ENCODE measurements at regions not wholly inside any gene's neighbourhood (a gene's known extent, or its start where the extent isn't known, plus 50 kb on each side); places are given as distances from the start of the nearest gene placed in this dataset.

DNA sequence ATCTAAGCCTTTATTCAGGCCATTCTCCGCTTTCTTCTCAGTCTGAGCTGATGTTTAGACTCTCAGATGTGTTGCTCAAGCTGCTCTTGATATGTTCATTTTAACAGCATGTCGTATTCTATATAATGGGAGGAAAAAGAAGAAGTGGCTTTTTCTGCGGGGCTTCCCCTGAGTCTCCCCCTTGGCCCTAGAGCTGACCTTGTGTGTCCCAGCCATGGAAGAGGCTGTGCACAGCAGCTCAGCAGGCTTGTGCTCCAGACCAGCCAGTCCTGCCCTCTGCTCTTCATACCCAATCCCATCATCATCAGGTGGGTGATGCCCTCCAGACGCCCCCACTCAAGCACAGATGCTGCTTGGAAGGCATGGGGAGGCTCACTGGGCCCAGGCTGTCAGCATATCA is 155.1 kb upstream of the CELF4 start:
- Mint-ChIP-seq H3K27ac (no peak overlapping the region), H3K36me3 (ENCODE audit: low read depth) (no peaks in the 10 kb centered on the region), H3K4me3 (no peak overlapping the region), H3K27me3 (no peaks in the 10 kb centered on the region), H3K4me1 (ENCODE audit: low read depth) (peaks cover 8% of the 10 kb centered on the region), H3K9me3 (no peaks in the 10 kb centered on the region)
- intact Hi-C loops (cut with micrococcal nuclease) = no loop called here

- Mint-ChIP-seq H3K4me1 (ENCODE audit: low read depth) (peaks cover 8% of the 10 kb centered on the region), H3K27me3 (no peaks in the 10 kb centered on the region), H3K9me3 (no peaks in the 10 kb centered on the region), H3K27ac (no peak overlapping the region), H3K4me3 (no peak overlapping the region), H3K36me3 (ENCODE audit: low read depth) (no peaks in the 10 kb centered on the region)
- intact Hi-C loops (cut with micrococcal nuclease) = no loop called here
These were observed 152.1 kb upstream of the CELF4 start for GRCh38 chr18:37717656-37718055.

DNA sequence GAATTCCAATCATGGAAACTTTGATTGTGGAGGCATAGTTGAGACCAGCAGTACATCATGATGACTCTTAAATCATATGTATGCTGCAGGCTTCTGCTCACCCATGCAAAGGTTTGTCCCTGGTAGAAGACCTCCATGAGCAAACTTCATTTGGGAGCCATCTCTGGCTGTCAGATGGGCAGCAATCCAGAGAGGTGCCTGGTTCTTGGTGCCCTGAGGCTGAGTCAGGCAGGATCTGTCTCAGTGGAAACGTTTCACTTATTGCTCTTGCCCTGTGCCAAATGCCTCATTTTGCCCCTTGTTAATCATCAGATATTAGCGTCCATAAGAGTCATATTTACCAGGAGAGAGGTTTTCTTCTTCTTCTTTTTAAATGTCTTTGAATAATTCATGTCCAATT is 151.5 kb upstream of the CELF4 start:
- H3K27ac Mint-ChIP-seq = no peak overlapping the region
- intact Hi-C loops (cut with micrococcal nuclease) = no loop called here
- H3K9me3 Mint-ChIP-seq = no peaks in the 10 kb centered on the region
- H3K36me3 Mint-ChIP-seq (ENCODE audit: low read depth) = no peaks in the 10 kb centered on the region
- H3K4me3 Mint-ChIP-seq = no peak overlapping the region
- H3K27me3 Mint-ChIP-seq = no peaks in the 10 kb centered on the region
- H3K4me1 Mint-ChIP-seq (ENCODE audit: low read depth) = peaks cover 8% of the 10 kb centered on the region

DNA sequence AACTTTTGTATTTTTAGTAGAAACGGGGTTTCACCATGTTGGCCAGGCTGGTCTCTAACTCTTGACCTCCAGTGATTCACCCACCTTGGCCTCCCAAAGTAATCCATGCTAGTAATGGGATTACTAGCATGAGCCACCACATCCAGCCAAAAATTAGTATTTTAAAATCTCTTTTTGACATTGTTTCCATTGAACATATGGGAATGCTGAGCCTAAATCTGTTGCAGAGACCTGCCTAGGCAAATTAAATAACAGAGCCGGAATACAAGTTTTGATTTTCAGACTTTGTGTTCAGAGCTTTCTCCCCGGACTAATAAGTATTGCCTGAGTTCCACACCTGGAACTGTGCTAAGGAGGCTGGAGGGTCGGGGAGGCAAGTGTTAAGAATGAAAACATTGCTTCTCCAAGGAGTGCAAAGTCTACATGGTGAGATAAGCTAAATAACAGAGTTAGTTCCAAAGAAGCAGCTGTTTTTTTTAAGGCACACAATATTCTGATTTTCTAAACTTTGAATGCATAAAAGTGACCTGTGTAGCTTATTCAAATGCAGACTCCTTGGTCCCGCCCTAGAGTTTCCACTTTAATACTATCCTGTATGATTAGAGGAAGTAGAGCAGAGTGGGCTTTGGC is 150.6 kb upstream of the CELF4 start:
- H3K4me1 Mint-ChIP-seq (ENCODE audit: low read depth) = no peaks in the 10 kb centered on the region
- H3K9me3 Mint-ChIP-seq = no peaks in the 10 kb centered on the region
- no peaks in the 10 kb centered on the region for H3K27me3 Mint-ChIP-seq
- no peak overlapping the region for H3K27ac Mint-ChIP-seq
- H3K4me3 Mint-ChIP-seq = no peak overlapping the region
- no peaks in the 10 kb centered on the region for H3K36me3 Mint-ChIP-seq (ENCODE audit: low read depth)
- intact Hi-C loops (cut with micrococcal nuclease) = no loop called here

GRCh38 chr18:37714691-37715090 is 149.1 kb upstream of the CELF4 start:
- Mint-ChIP-seq H3K36me3 (ENCODE audit: low read depth) (no peaks in the 10 kb centered on the region), H3K27me3 (no peaks in the 10 kb centered on the region), H3K4me1 (ENCODE audit: low read depth) (no peaks in the 10 kb centered on the region), H3K9me3 (no peaks in the 10 kb centered on the region), H3K4me3 (no peak overlapping the region), H3K27ac (no peak overlapping the region)
- intact Hi-C loops (cut with micrococcal nuclease) = no loop called here

GRCh38 chr18:37712776-37713175 is 147.2 kb upstream of the CELF4 start:
- Mint-ChIP-seq H3K27me3 (no peaks in the 10 kb centered on the region), H3K36me3 (ENCODE audit: low read depth) (no peaks in the 10 kb centered on the region), H3K4me1 (ENCODE audit: low read depth) (no peaks in the 10 kb centered on the region), H3K27ac (no peak overlapping the region), H3K4me3 (no peak overlapping the region), H3K9me3 (no peaks in the 10 kb centered on the region)
- intact Hi-C loops (cut with micrococcal nuclease) = no loop called here

DNA sequence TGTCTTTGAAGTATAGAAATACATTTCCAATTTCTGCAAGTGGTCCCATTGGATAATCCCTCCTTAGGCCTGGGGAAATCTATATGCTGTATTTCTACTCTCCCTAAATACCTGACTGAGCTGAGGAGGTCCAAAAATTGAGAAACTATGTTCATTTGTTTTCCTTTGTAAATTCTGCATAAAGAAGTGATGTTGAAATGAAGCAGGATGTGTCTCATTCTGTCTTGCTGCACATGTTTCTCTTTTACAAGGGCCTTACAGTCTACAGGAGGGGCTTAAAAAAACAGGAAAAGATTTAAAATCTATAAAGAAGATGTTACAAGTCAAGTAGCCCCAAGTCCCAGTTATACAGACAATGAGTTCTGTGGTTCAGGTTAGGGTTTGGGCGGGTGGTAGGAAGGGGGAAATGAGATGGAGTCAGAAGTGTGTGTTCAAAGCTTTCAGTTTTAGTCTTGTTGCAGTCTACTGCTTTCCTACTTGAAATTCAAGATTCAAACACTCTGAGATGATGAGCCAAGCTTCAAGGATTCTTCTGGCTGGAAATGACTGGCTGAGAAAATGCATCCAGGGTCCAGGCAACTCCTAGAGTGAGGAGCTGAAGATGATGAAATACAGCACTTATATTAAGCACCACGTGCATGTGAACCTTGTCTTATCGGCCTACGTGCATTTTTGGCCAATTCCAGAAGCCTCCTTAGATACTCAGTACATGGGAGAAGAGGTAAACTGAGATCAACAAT is 146.3 kb upstream of the CELF4 start:
- no peaks in the 10 kb centered on the region for H3K27me3 Mint-ChIP-seq

GRCh38 chr18:37710726-37711125 is 145.1 kb upstream of the CELF4 start:
- H3K27ac Mint-ChIP-seq = no peak overlapping the region
- intact Hi-C loops (cut with micrococcal nuclease) = no loop called here
- no peaks in the 10 kb centered on the region for H3K9me3 Mint-ChIP-seq
- H3K36me3 Mint-ChIP-seq (ENCODE audit: low read depth) = no peaks in the 10 kb centered on the region
- H3K27me3 Mint-ChIP-seq = no peaks in the 10 kb centered on the region
- H3K4me1 Mint-ChIP-seq (ENCODE audit: low read depth) = no peaks in the 10 kb centered on the region
- no peak overlapping the region for H3K4me3 Mint-ChIP-seq

More for the DNA sequence above, 146.3 kb upstream of the CELF4 start:
- Mint-ChIP-seq H3K9me3 (no peaks in the 10 kb centered on the region), H3K4me1 (ENCODE audit: low read depth) (no peaks in the 10 kb centered on the region), H3K36me3 (ENCODE audit: low read depth) (no peaks in the 10 kb centered on the region), H3K27ac (no peak overlapping the region), H3K4me3 (no peak overlapping the region)
- intact Hi-C loops (cut with micrococcal nuclease) = no loop called here

DNA sequence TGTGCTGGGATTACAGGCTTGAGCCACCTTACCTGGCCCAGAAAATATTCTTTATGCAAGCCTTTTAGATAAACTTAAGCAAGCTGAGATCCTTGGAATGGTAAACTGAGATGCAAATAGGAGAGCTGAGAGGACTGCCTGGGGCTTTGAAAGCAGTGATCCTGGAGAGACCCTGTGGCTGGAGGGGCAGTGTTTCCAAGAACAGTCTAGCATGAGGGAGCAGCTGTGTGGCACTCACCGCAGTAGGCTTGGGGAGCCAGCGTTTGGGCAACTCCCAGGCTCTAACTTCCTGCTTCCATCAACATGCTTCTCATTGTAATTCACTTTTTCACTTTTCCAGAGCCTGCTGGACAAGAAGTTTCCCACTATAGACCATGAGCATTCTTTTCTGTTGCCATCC is 144.1 kb upstream of the CELF4 start:
- Mint-ChIP-seq H3K4me1 (ENCODE audit: low read depth) (no peaks in the 10 kb centered on the region), H3K9me3 (no peaks in the 10 kb centered on the region), H3K4me3 (no peak overlapping the region), H3K27ac (no peak overlapping the region), H3K27me3 (no peaks in the 10 kb centered on the region), H3K36me3 (ENCODE audit: low read depth) (no peaks in the 10 kb centered on the region)
- intact Hi-C loops (cut with micrococcal nuclease) = no loop called here

GRCh38 chr18:37705016-37705415 is 139.4 kb upstream of the CELF4 start:
- no peak overlapping the region for H3K4me3 Mint-ChIP-seq

GRCh38 chr18:37702841-37703240 is 137.2 kb upstream of the CELF4 start:
- Mint-ChIP-seq H3K27ac (no peak overlapping the region), H3K4me1 (ENCODE audit: low read depth) (no peaks in the 10 kb centered on the region), H3K36me3 (ENCODE audit: low read depth) (no peaks in the 10 kb centered on the region), H3K9me3 (no peaks in the 10 kb centered on the region), H3K4me3 (no peak overlapping the region), H3K27me3 (no peaks in the 10 kb centered on the region)
- intact Hi-C loops (cut with micrococcal nuclease) = no loop called here

More at GRCh38 chr18:37705016-37705415, 139.4 kb upstream of the CELF4 start:
- Mint-ChIP-seq H3K36me3 (ENCODE audit: low read depth) (no peaks in the 10 kb centered on the region), H3K9me3 (no peaks in the 10 kb centered on the region), H3K27ac (no peak overlapping the region), H3K4me1 (ENCODE audit: low read depth) (no peaks in the 10 kb centered on the region), H3K27me3 (no peaks in the 10 kb centered on the region)
- intact Hi-C loops (cut with micrococcal nuclease) = no loop called here

- H3K9me3 Mint-ChIP-seq = peaks cover 6% of the 10 kb centered on the region
- no peaks in the 10 kb centered on the region for H3K27me3 Mint-ChIP-seq
- no peak overlapping the region for H3K4me3 Mint-ChIP-seq
- H3K27ac Mint-ChIP-seq = no peak overlapping the region
- intact Hi-C loops (cut with micrococcal nuclease) = no loop called here
- H3K36me3 Mint-ChIP-seq (ENCODE audit: low read depth) = no peaks in the 10 kb centered on the region
- no peaks in the 10 kb centered on the region for H3K4me1 Mint-ChIP-seq (ENCODE audit: low read depth)
These were observed 136.4 kb upstream of the CELF4 start for GRCh38 chr18:37701967-37702366.

DNA sequence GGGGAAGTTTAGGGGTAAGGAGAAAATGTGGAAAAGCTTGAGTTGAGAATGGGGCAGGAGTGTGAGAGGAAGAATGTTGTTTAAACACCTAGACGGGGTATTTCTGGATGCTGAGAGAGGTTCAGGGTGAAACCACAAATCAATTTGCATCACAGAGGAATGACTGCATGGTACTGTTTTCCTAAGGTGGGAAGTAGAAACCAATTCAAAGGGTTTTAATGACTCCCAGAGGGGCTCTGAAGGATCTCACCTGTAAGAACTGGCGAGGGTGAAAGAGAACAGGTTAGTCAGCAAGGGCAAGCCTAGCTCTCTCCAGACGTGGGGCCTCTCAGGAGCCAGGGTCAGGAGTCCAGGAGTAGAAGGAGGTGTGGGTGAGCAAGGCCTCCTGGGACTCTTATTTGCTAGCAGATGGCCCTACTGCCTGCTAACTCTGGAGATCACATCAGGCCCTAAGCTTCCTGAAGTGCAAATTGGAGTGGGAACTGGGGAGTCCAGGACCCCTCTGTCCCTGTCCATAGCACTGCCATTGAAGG is 133.0 kb upstream of the CELF4 start:
- Mint-ChIP-seq H3K27ac (no peak overlapping the region), H3K4me3 (no peak overlapping the region), H3K4me1 (ENCODE audit: low read depth) (peaks cover 5% of the 10 kb centered on the region), H3K27me3 (no peaks in the 10 kb centered on the region), H3K9me3 (peaks cover 35% of the 10 kb centered on the region), H3K36me3 (ENCODE audit: low read depth) (no peaks in the 10 kb centered on the region)
- intact Hi-C loops (cut with micrococcal nuclease) = no loop called here

DNA sequence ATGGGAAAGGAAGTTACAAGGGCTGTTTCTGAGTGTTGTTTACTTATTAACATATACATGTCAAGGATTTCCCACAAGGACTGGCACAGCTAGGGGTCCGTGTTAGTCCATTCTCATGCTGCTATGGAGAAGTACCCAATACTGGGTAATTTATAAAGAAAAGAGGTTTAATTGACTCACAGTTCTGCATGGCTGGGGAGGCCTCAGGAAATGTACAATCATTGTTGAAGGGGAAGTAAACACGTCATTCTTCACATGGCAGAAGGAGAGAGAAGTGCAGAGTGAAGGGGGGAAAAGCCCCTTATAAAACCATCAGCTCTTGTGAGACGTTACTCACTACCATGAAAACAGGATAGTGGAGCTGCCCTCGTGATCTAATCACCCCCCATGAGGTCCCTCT is 128.9 kb upstream of the CELF4 start:
- H3K27ac Mint-ChIP-seq = no peak overlapping the region
- H3K4me1 Mint-ChIP-seq (ENCODE audit: low read depth) = peaks cover 5% of the 10 kb centered on the region
- no peak overlapping the region for H3K4me3 Mint-ChIP-seq
- intact Hi-C loops (cut with micrococcal nuclease) = no loop called here
- peaks cover 40% of the 10 kb centered on the region for H3K9me3 Mint-ChIP-seq
- H3K27me3 Mint-ChIP-seq = no peaks in the 10 kb centered on the region
- no peaks in the 10 kb centered on the region for H3K36me3 Mint-ChIP-seq (ENCODE audit: low read depth)

DNA sequence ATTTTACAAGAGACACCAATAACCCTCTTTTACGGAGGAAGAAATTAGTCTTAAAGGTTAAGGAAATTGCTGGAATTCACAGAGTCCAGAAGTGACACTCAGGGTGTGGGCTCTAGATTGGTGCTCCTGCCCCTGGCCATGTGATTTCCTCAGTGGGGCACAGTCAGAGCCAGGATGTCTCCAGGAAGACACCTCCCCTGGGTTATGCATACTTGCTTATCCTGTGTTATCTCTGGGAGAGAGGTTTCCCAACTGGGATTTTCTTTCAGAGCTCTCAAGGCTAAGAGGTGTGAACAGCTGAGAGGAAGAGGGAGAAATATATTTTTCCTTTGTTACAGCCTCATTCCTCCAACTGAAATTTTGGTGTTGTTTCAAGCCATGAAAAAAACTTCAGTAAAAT is 125.6 kb upstream of the CELF4 start:
- Mint-ChIP-seq H3K4me1 (ENCODE audit: low read depth) (peaks cover 5% of the 10 kb centered on the region), H3K4me3 (no peak overlapping the region), H3K36me3 (ENCODE audit: low read depth) (no peaks in the 10 kb centered on the region), H3K27me3 (no peaks in the 10 kb centered on the region), H3K9me3 (peaks cover 26% of the 10 kb centered on the region), H3K27ac (no peak overlapping the region)
- intact Hi-C loops (cut with micrococcal nuclease) = no loop called here

Data from dendritic cell treated with granulocyte-macrophage colony-stimulating factor and Interleukin-4, amounts not matched to agents 40 ng/mL and 50 ng/mL, for 4 days (primary cell).